Tibial nerve (tissue), 4 donors: ENCODE measurements at regions not wholly inside any gene's neighbourhood (a gene's known extent, or its start where the extent isn't known, plus 50 kb on each side); places are given as distances from the start of the nearest gene placed in this dataset.

Source experiments
- EP300 ChIP-seq, 2 donors: sonication (generic); formaldehyde crosslinking; IDR thresholded peaks; one replicate each; pipeline ENCODE4 v1.6.1; 2017; ENCODE audit warnings: antibody characterized with exemption in 2 of 2, mild to moderate bottlenecking in 1 of 2
- POLR2A ChIP-seq, 2 donors: fragments of 450-650 bp; IDR thresholded peaks; one replicate each; pipeline ENCODE4 v1.6.1; 2017; ENCODE audit warnings: antibody characterized with exemption in 2 of 2, mild to moderate bottlenecking in 2 of 2, moderate library complexity in 2 of 2
- TF ChIP-seq, protein P1 (sequence below), 5 experiments: fragments of 200-600 bp in 3 of 5; fragments of 450-650 bp in 2 of 5; sonication (generic) in 3 of 5; IDR thresholded peaks; one replicate each; pipeline ENCODE4 v1.5.1; 2016 to 2019; ENCODE audit warnings: antibody characterized with exemption in 5 of 5, mild to moderate bottlenecking in 3 of 5, moderate library complexity in 2 of 5

DNA sequence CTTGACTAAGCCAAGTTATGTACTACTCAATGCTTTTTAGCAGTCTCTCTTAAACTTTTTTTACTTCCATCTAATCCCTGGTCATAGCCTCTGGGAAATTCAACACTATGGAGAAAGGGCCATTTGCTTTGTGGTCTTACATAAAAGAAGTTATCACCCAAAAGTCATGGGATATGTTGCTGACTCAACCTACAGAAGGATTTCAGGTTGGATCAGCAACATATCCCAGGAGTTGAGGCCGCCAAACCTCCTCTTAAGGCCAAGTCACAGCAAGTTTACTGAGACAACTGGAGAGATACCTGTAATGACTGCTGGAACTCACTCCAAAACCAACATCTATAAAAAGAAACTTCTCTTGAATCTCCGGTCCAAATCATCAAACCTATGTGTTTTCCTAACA, 141.1 kb downstream of the IRS1 start:
- no peak for TF ChIP-seq POLR2A (IDR thresholded peaks at IDR 0.05)
- TF ChIP-seq, protein P1, sequence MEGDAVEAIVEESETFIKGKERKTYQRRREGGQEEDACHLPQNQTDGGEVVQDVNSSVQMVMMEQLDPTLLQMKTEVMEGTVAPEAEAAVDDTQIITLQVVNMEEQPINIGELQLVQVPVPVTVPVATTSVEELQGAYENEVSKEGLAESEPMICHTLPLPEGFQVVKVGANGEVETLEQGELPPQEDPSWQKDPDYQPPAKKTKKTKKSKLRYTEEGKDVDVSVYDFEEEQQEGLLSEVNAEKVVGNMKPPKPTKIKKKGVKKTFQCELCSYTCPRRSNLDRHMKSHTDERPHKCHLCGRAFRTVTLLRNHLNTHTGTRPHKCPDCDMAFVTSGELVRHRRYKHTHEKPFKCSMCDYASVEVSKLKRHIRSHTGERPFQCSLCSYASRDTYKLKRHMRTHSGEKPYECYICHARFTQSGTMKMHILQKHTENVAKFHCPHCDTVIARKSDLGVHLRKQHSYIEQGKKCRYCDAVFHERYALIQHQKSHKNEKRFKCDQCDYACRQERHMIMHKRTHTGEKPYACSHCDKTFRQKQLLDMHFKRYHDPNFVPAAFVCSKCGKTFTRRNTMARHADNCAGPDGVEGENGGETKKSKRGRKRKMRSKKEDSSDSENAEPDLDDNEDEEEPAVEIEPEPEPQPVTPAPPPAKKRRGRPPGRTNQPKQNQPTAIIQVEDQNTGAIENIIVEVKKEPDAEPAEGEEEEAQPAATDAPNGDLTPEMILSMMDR (IDR thresholded peaks at IDR 0.05) = no peak
- TF ChIP-seq EP300 (IDR thresholded peaks at IDR 0.05) = no peak
